OCI-LY7 (cell line): ENCODE measurements at regions not wholly inside any gene's neighbourhood (a gene's known extent, or its start where the extent isn't known, plus 50 kb on each side); places are given as distances from the start of the nearest gene placed in this dataset.

Source experiments
- BruUV-seq: library from RNA; stranded (reverse); fragments of 400-500 nt; replicated peaks from 2 replicates; lab custom pipeline; 2021; lab: Mats Ljungman, UMichigan
- CTCF ChIA-PET: fragments of 300-600 bp; sonication (Branson Sonifier 250); formaldehyde crosslinking; loops from one replicate; lab custom pipeline; 2022; ENCODE audit warnings: antibody characterized with exemption; ENCODE audit not compliant: unreplicated experiment; lab: Charles Lee
- POLR2A ChIA-PET: fragments of 300-600 bp; sonication (Branson Sonifier 250); formaldehyde crosslinking; loops from one replicate; lab custom pipeline; 2022; ENCODE audit warnings: antibody characterized with exemption; lab: Charles Lee
- DNase-seq: peaks from one replicate; pipeline ENCODE4 v3.0.0-alpha.2; 2015; ENCODE audit warnings: low spot score
- H2AFZ ChIP-seq: fragments of 200-600 bp; sonication (generic), shearing (Covaris generic); 2 replicates; pipeline ENCODE4 v1.6.1; 2014; ENCODE audit warnings: mild to moderate bottlenecking, antibody characterized with exemption, low read length, moderate library complexity
- H3K27ac ChIP-seq: fragments of 200-600 bp; sonication (generic); 2 replicates; pipeline ENCODE4 v1.5.1; 2014; ENCODE audit warnings: mixed run types, low read depth, mild to moderate bottlenecking, moderate library complexity, low read length, inconsistent platforms; ENCODE audit not compliant: poor library complexity, severe bottlenecking
- H3K36me3 ChIP-seq: fragments of 200-600 bp; sonication (generic); 2 replicates; pipeline ENCODE4 v1.6.1; 2014; ENCODE audit warnings: mild to moderate bottlenecking, antibody characterized with exemption, low read length, moderate library complexity, mixed read lengths; ENCODE audit not compliant: insufficient read depth
- H3K4me1 ChIP-seq: fragments of 200-600 bp; sonication (generic); 2 replicates; pipeline ENCODE4 v1.5.1; 2014; ENCODE audit warnings: mild to moderate bottlenecking, low read length; ENCODE audit not compliant: insufficient read depth, poor library complexity, severe bottlenecking
- H3K4me2 ChIP-seq: fragments of 200-600 bp; sonication (generic); 2 replicates; pipeline ENCODE4 v1.6.1; 2014; ENCODE audit warnings: mild to moderate bottlenecking, low read length
- H3K4me3 ChIP-seq: fragments of 200-600 bp; sonication (generic); 2 replicates; pipeline ENCODE4 v1.5.1; 2014; ENCODE audit warnings: mild to moderate bottlenecking, low read depth, low read length; ENCODE audit not compliant: poor library complexity, severe bottlenecking
- H3K79me2 ChIP-seq: fragments of 200-600 bp; sonication (generic); 2 replicates; pipeline ENCODE4 v1.6.1; 2016; ENCODE audit warnings: low read depth, mild to moderate bottlenecking, low read length, moderate library complexity, mixed read lengths; ENCODE audit not compliant: insufficient read depth
- H3K9me2 ChIP-seq: fragments of 200-600 bp; sonication (generic); 2 replicates; pipeline ENCODE4 v1.6.1; 2016; ENCODE audit warnings: mild to moderate bottlenecking, low read length, mixed read lengths; ENCODE audit not compliant: insufficient read depth
- H3K9me3 ChIP-seq: fragments of 200-600 bp; sonication (generic); 2 replicates; pipeline ENCODE4 v1.6.1; 2014; ENCODE audit warnings: mild to moderate bottlenecking, mixed run types, low read length, mixed read lengths
- H4K20me1 ChIP-seq: fragments of 200-600 bp; sonication (generic); 2 replicates; pipeline ENCODE4 v1.6.1; 2014; ENCODE audit warnings: mild to moderate bottlenecking, antibody characterized with exemption, low read length, moderate library complexity, mixed read lengths; ENCODE audit not compliant: insufficient read depth
- EZH2phosphoT487 ChIP-seq: fragments of 200-600 bp; sonication (generic); IDR thresholded peaks from 2 replicates; pipeline ENCODE4 v1.6.1; 2018; ENCODE audit warnings: low read depth, borderline replicate concordance, mild to moderate bottlenecking, mixed run types, antibody characterized with exemption, low read length, moderate library complexity, mixed read lengths
- intact Hi-C: fragments of 100-400 bp; cut with micrococcal nuclease; formaldehyde crosslinking; loops from one replicate; pipeline ENCODE4 v1.10.0; 2022; ENCODE audit not compliant: unreplicated experiment
- TF ChIP-seq, protein P1 (sequence below): fragments of 200-600 bp; sonication (generic); conservative IDR thresholded peaks from 2 replicates; pipeline ENCODE4 v1.5.1; 2014; ENCODE audit warnings: mild to moderate bottlenecking, antibody characterized with exemption, low read length, moderate library complexity, mixed read lengths

DNA sequence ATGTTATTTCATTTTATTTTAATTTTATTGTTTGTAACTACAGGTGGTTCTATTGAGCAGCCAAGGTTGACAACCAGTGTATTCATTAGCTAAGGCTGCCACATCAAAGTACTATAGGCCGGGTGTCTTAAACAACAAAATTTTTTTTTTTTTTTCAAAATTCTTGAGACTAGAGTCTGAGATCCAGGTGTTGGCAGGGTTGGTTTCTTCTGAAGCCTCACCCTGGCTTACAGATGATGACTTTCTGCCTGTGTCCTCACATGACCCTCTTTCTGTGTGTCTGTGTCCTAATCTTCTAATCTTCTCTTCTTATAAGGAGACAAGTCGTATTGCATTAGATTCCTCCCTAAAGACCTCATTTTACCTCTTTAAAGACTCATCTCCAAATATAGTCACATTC is 208.4 kb downstream of the MANEA start:
- Histone ChIP-seq H2AFZ (no peak overlapping the region), H3K4me3 (no peak overlapping the region), H3K4me2 (no peak overlapping the region), H3K9me2 (no peaks in the 10 kb centered on the region), H3K79me2 (no peaks in the 10 kb centered on the region), H3K27ac (no peak overlapping the region), H3K4me1 (no peaks in the 10 kb centered on the region), H3K36me3 (no peaks in the 10 kb centered on the region), H4K20me1 (no peaks in the 10 kb centered on the region), H3K9me3 (no peaks in the 10 kb centered on the region)
- ChIA-PET CTCF (no interaction called here), POLR2A (interaction anchor here (0.7 kb wide), 1 partner anchor 45 kb away, joined by 4 read pairs; no protein-coding TSS in a partner anchor)
- DNase-seq, result no peak
- BruUV-seq, result no TSS peak
- intact Hi-C loops, result no loop called here
- TF ChIP-seq, protein P1, sequence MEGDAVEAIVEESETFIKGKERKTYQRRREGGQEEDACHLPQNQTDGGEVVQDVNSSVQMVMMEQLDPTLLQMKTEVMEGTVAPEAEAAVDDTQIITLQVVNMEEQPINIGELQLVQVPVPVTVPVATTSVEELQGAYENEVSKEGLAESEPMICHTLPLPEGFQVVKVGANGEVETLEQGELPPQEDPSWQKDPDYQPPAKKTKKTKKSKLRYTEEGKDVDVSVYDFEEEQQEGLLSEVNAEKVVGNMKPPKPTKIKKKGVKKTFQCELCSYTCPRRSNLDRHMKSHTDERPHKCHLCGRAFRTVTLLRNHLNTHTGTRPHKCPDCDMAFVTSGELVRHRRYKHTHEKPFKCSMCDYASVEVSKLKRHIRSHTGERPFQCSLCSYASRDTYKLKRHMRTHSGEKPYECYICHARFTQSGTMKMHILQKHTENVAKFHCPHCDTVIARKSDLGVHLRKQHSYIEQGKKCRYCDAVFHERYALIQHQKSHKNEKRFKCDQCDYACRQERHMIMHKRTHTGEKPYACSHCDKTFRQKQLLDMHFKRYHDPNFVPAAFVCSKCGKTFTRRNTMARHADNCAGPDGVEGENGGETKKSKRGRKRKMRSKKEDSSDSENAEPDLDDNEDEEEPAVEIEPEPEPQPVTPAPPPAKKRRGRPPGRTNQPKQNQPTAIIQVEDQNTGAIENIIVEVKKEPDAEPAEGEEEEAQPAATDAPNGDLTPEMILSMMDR, result no peak
- TF ChIP-seq EZH2phosphoT487, result no peak

DNA sequence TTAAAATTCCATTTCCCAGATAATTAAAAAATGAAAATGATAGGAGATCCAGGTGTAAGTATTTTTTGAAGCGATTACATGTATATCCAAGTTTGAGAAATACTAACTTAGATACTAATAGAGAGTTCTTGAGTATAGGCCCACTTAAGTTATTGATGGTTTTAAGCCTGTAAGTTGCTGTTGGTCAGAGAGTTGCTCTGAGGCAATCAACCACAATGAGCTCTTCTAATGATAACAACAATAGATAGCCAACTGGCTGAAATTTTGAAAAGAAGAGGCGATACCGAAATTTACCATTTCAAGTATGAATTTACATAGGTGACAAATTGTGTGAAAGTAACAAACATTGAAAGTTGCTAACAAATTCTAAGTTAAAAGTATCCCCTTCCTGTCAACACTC is 209.5 kb downstream of the MANEA start:
- POLR2A ChIA-PET, result no interaction called here
- intact Hi-C loops, result no loop called here
- no peak overlapping the region for H3K4me2 ChIP-seq
- CTCF ChIA-PET, result no interaction called here
- BruUV-seq, result no TSS peak
- no peaks in the 10 kb centered on the region for H3K4me1 ChIP-seq
- H4K20me1 ChIP-seq, result no peaks in the 10 kb centered on the region
- H3K4me3 ChIP-seq, result no peak overlapping the region
- TF ChIP-seq, protein P1, result no peak
- TF ChIP-seq EZH2phosphoT487, result no peak
- H3K9me3 ChIP-seq, result no peaks in the 10 kb centered on the region
- H3K27ac ChIP-seq, result no peak overlapping the region
- H2AFZ ChIP-seq, result no peak overlapping the region
- no peaks in the 10 kb centered on the region for H3K79me2 ChIP-seq
- H3K9me2 ChIP-seq, result no peaks in the 10 kb centered on the region
- H3K36me3 ChIP-seq, result no peaks in the 10 kb centered on the region
- DNase-seq, result no peak

- Histone ChIP-seq H3K4me3 (no peak overlapping the region), H3K36me3 (no peaks in the 10 kb centered on the region), H3K27ac (no peak overlapping the region), H3K9me3 (no peaks in the 10 kb centered on the region), H3K79me2 (no peaks in the 10 kb centered on the region), H3K9me2 (no peaks in the 10 kb centered on the region), H3K4me1 (no peaks in the 10 kb centered on the region), H4K20me1 (no peaks in the 10 kb centered on the region), H2AFZ (no peak overlapping the region), H3K4me2 (no peak overlapping the region)
- DNase-seq, result no peak
- intact Hi-C loops, result no loop called here
- POLR2A ChIA-PET, result interaction anchor here (0.6 kb wide), 1 partner anchor 55 kb away, joined by 3 read pairs; no protein-coding TSS in a partner anchor
- TF ChIP-seq, protein P1, result no peak
- TF ChIP-seq EZH2phosphoT487, result no peak
- CTCF ChIA-PET, result no interaction called here
- no TSS peak for BruUV-seq
These were observed 213.5 kb downstream of the MANEA start for GRCh38 chr6:95790787-95791186.
